MCF 10A (cell line): ENCODE measurements at regions not wholly inside any gene's neighbourhood (a gene's known extent, or its start where the extent isn't known, plus 50 kb on each side); places are given as distances from the start of the nearest gene placed in this dataset.

Source experiments
- BruUV-seq: library from RNA; stranded (reverse); fragments of 400-500 nt; replicated peaks from 2 replicates; lab custom pipeline; 2021; lab: Mats Ljungman, UMichigan
- CTCF ChIA-PET: fragments of 300-600 bp; sonication (Branson Sonifier 250); formaldehyde crosslinking; extraction: SDS; loops from one replicate; lab custom pipeline; 2021; ENCODE audit warnings: antibody characterized with exemption, inconsistent platforms; lab: Yijun Ruan, JAX
- POLR2A ChIA-PET: fragments of 300-600, 350-650 bp; sonication (Branson Sonifier 250); formaldehyde crosslinking; extraction: SDS; loops from one replicate; lab custom pipeline; 2020; ENCODE audit warnings: antibody characterized with exemption, inconsistent platforms; lab: Yijun Ruan, JAX
- DNase-seq: peaks from one replicate; pipeline ENCODE4 v3.0.0-alpha.2; 2018; ENCODE audit not compliant: unreplicated experiment
- H3K27ac Mint-ChIP-seq: one replicate; pipeline ENCODE4 v1.8.0; 2022; ENCODE audit warnings: mild to moderate bottlenecking, low read depth, mixed read lengths; ENCODE audit not compliant: unreplicated experiment
- H3K27me3 Mint-ChIP-seq: one replicate; pipeline ENCODE4 v1.8.0; 2022; ENCODE audit warnings: mixed read lengths; ENCODE audit not compliant: insufficient read depth, unreplicated experiment
- H3K36me3 Mint-ChIP-seq: one replicate; pipeline ENCODE4 v1.8.0; 2022; ENCODE audit warnings: mild to moderate bottlenecking, moderate library complexity, mixed read lengths; ENCODE audit not compliant: insufficient read depth, unreplicated experiment
- H3K4me1 Mint-ChIP-seq: one replicate; pipeline ENCODE4 v1.8.0; 2022; ENCODE audit warnings: mixed read lengths; ENCODE audit not compliant: insufficient read depth, unreplicated experiment
- H3K4me3 Mint-ChIP-seq: one replicate; pipeline ENCODE4 v1.8.0; 2022; ENCODE audit warnings: mild to moderate bottlenecking, moderate library complexity, mixed read lengths; ENCODE audit not compliant: unreplicated experiment
- H3K9me3 Mint-ChIP-seq: one replicate; pipeline ENCODE4 v1.8.0; 2022; ENCODE audit warnings: mixed read lengths; ENCODE audit not compliant: unreplicated experiment
- CTCF ChIP-seq: fragments of 200-600 bp; IDR thresholded peaks from one replicate; pipeline ENCODE4 v1.8.0; 2022; ENCODE audit warnings: antibody characterized with exemption, mild to moderate bottlenecking; ENCODE audit not compliant: unreplicated experiment
- intact Hi-C: fragments of 100-400 bp; cut with micrococcal nuclease; formaldehyde crosslinking; loops from 2 replicates; pipeline ENCODE4 v1.14.1; 2022

- BruUV-seq: no TSS peak
- H3K4me3 Mint-ChIP-seq: no peak overlapping the region
- H3K27ac Mint-ChIP-seq: no peak overlapping the region
- peaks cover 74% of the 10 kb centered on the region for H3K27me3 Mint-ChIP-seq
- H3K9me3 Mint-ChIP-seq: no peaks in the 10 kb centered on the region
- H3K36me3 Mint-ChIP-seq: no peaks in the 10 kb centered on the region
- CTCF ChIA-PET: interaction anchor here (0.9 to 1.6 kb wide), 2 partner anchors 9 to 174 kb away, joined by 3 to 7 read pairs; no protein-coding TSS in a partner anchor
- peaks cover 6% of the 10 kb centered on the region for H3K4me1 Mint-ChIP-seq
- TF ChIP-seq CTCF: no peak
- POLR2A ChIA-PET: no interaction called here
- intact Hi-C loops: no loop called here
- no peak for DNase-seq
Observed at GRCh38 chr16:85995541-85996423, 96.8 kb downstream of the IRF8 start.

- ChIA-PET CTCF (interaction anchor here (0.6 to 0.9 kb wide), 2 partner anchors 131 to 175 kb away, joined by 3 to 5 read pairs; no protein-coding TSS in a partner anchor), POLR2A (no interaction called here)
- no peaks in the 10 kb centered on the region for H3K9me3 Mint-ChIP-seq
- no peak overlapping the region for H3K4me3 Mint-ChIP-seq
- H3K4me1 Mint-ChIP-seq: peaks cover 6% of the 10 kb centered on the region
- no peak for TF ChIP-seq CTCF
- BruUV-seq: no TSS peak
- no peak for DNase-seq
- intact Hi-C loops: no loop called here
- H3K27ac Mint-ChIP-seq: no peak overlapping the region
- H3K27me3 Mint-ChIP-seq: peaks cover 64% of the 10 kb centered on the region
- no peaks in the 10 kb centered on the region for H3K36me3 Mint-ChIP-seq
Observed at GRCh38 chr16:85996843-85997242, 97.9 kb downstream of the IRF8 start.

DNA sequence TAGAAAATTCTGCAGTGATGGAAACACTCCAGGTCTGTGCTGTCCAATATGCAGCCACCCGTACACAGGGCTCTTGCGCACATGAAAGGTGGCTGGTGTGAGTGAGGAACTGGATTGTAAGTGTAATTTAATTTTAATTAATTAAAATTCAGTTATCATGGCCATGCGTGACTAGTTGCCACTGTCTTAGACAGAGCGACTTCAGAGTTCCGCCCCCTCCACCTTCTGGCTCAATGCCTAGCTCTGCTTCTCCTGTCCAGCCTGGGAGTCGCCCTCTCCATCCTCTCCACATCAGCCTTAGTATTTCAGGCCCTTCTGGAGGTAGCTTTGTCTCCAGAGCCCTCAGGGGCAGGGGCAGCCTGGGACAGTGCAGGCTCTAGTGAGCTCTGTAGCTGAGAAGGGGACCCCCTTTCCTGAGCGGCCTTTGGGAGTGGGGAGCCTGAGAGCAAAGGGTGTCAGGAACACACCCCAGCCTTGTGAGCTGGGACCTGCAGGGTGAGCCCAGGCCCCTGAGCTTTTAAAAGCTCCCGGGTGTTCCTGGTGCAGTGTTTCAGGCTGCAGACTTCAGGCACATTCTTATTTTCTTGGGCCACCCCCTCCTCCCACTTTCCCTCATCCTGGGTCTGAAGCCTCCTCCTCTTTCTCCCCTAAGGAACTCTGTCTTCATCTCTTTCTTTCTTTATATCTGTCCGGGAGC, 99.4 kb downstream of the IRF8 start:
- peaks cover 6% of the 10 kb centered on the region for H3K4me1 Mint-ChIP-seq
- H3K36me3 Mint-ChIP-seq: no peaks in the 10 kb centered on the region

More for the DNA sequence above, 99.4 kb downstream of the IRF8 start:
- POLR2A ChIA-PET: interaction anchor here (0.6 kb wide), 1 partner anchor 169 kb away, joined by 4 read pairs; no protein-coding TSS in a partner anchor
- Mint-ChIP-seq H3K27me3 (peaks cover 58% of the 10 kb centered on the region), H3K9me3 (no peaks in the 10 kb centered on the region), H3K4me3 (no peak overlapping the region), H3K27ac (no peak overlapping the region)
- no peak for TF ChIP-seq CTCF
- DNase-seq: no peak
- CTCF ChIA-PET: interaction anchor here (0.6 to 2.0 kb wide), 2 partner anchors 10 to 105 kb away, joined by 3 to 6 read pairs; no protein-coding TSS in a partner anchor
- no TSS peak for BruUV-seq
- intact Hi-C loops: no loop called here
